Tibial artery (tissue), 4 donors: ENCODE measurements at regions not wholly inside any gene's neighbourhood (a gene's known extent, or its start where the extent isn't known, plus 50 kb on each side); places are given as distances from the start of the nearest gene placed in this dataset.

Experiments used
- DNase-seq, 2 donors: peaks; one replicate each; pipeline ENCODE4 v3.0.0-alpha.2; 2019
- H3K27ac ChIP-seq, 2 donors: fragments of 200-600 bp; sonication (generic) in 1 of 2; 1 replicate in 1 of 2; 2 replicates in 1 of 2; pipeline ENCODE4 v1.5.1; 2018 to 2019; ENCODE audit warnings: mild to moderate bottlenecking in 1 of 2
- H3K27me3 ChIP-seq, 2 donors: fragments of 200-600 bp; sonication (generic) in 1 of 2; one replicate each; pipeline versions ENCODE4 v1.5.1 to v1.6.0; 2016 to 2019
- H3K36me3 ChIP-seq, 3 donors: fragments of 200-600 bp; sonication (generic) in 2 of 3; one replicate each; pipeline ENCODE4 v1.5.1; 2016 to 2019; ENCODE audit warnings: mild to moderate bottlenecking in 2 of 3
- H3K4me1 ChIP-seq, 4 donors: fragments of 200-600 bp; sonication (generic) in 2 of 4; 1 replicate in 3 of 4; 2 replicates in 1 of 4; pipeline ENCODE4 v1.5.1; 2016 to 2019
- H3K4me3 ChIP-seq, 2 donors: fragments of 200-600 bp; sonication (generic) in 1 of 2; 1 replicate in 1 of 2; 2 replicates in 1 of 2; pipeline ENCODE4 v1.5.1; 2018 to 2019; ENCODE audit warnings: mild to moderate bottlenecking in 2 of 2
- H3K9me3 ChIP-seq, 3 donors: fragments of 200-600 bp; sonication (generic) in 1 of 3; one replicate each; pipeline ENCODE4 v1.5.1; 2016 to 2019
- intact Hi-C: fragments of 100-400 bp; cut with DNase I; formaldehyde crosslinking; loops from one replicate; pipeline ENCODE4 v1.15.0; 2023; ENCODE audit warnings: low total_unique reads
- TF ChIP-seq, protein P1 (sequence below), 2 experiments: fragments of 200-600 bp in 1 of 2; fragments of 450-650 bp in 1 of 2; IDR thresholded peaks; one replicate each; pipeline ENCODE4 v1.5.1; 2017 to 2019; ENCODE audit warnings: antibody characterized with exemption in 2 of 2, mild to moderate bottlenecking in 1 of 2, moderate library complexity in 1 of 2

- Histone ChIP-seq H3K4me3 (no peak overlapping the region), H3K36me3 (no peaks in the 10 kb centered on the region), H3K4me1 (no peaks in the 10 kb centered on the region), H3K27ac (no peak overlapping the region), H3K9me3 (peaks cover 0 to 8% (median 0%) of the 10 kb centered on the region in 3 donors), H3K27me3 (no peaks in the 10 kb centered on the region)
- DNase-seq, result no peak
- TF ChIP-seq, protein P1, sequence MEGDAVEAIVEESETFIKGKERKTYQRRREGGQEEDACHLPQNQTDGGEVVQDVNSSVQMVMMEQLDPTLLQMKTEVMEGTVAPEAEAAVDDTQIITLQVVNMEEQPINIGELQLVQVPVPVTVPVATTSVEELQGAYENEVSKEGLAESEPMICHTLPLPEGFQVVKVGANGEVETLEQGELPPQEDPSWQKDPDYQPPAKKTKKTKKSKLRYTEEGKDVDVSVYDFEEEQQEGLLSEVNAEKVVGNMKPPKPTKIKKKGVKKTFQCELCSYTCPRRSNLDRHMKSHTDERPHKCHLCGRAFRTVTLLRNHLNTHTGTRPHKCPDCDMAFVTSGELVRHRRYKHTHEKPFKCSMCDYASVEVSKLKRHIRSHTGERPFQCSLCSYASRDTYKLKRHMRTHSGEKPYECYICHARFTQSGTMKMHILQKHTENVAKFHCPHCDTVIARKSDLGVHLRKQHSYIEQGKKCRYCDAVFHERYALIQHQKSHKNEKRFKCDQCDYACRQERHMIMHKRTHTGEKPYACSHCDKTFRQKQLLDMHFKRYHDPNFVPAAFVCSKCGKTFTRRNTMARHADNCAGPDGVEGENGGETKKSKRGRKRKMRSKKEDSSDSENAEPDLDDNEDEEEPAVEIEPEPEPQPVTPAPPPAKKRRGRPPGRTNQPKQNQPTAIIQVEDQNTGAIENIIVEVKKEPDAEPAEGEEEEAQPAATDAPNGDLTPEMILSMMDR (IDR thresholded peaks at IDR 0.05), result no peak
- intact Hi-C loops, result no loop called here
Measured at GRCh38 chr18:27704736-27705361, 472.1 kb downstream of the CDH2 start.

- Histone ChIP-seq H3K9me3 (no peaks in the 10 kb centered on the region), H3K36me3 (no peaks in the 10 kb centered on the region), H3K27me3 (no peaks in the 10 kb centered on the region), H3K4me1 (no peaks in the 10 kb centered on the region), H3K4me3 (no peak overlapping the region), H3K27ac (no peak overlapping the region)
- no peak for DNase-seq
- intact Hi-C loops, result no loop called here
- TF ChIP-seq, protein P1 (IDR thresholded peaks at IDR 0.05), result no peak
Measured at GRCh38 chr18:27699137-27699536, 477.8 kb downstream of the CDH2 start.

GRCh38 chr18:27696148-27696547 lies 480.8 kb downstream of the CDH2 start:
- Histone ChIP-seq H3K36me3 (no peaks in the 10 kb centered on the region), H3K4me1 (no peaks in the 10 kb centered on the region), H3K9me3 (no peaks in the 10 kb centered on the region), H3K27ac (no peak overlapping the region), H3K27me3 (no peaks in the 10 kb centered on the region), H3K4me3 (no peak overlapping the region)
- intact Hi-C loops, result no loop called here
- DNase-seq, result no peak
- TF ChIP-seq, protein P1 (IDR thresholded peaks at IDR 0.05), result no peak

GRCh38 chr18:27695503-27695902 lies 481.4 kb downstream of the CDH2 start:
- intact Hi-C loops, result no loop called here

GRCh38 chr18:27695052-27695451 lies 481.9 kb downstream of the CDH2 start:
- no peaks in the 10 kb centered on the region for H3K9me3 ChIP-seq
- no peaks in the 10 kb centered on the region for H3K36me3 ChIP-seq
- intact Hi-C loops, result no loop called here
- no peak overlapping the region for H3K27ac ChIP-seq
- H3K27me3 ChIP-seq, result no peaks in the 10 kb centered on the region
- H3K4me3 ChIP-seq, result no peak overlapping the region
- TF ChIP-seq, protein P1 (IDR thresholded peaks at IDR 0.05), result no peak
- H3K4me1 ChIP-seq, result no peaks in the 10 kb centered on the region
- no peak for DNase-seq

More at GRCh38 chr18:27695503-27695902, 481.4 kb downstream of the CDH2 start:
- TF ChIP-seq, protein P1 (IDR thresholded peaks at IDR 0.05), result no peak
- H3K27me3 ChIP-seq, result no peaks in the 10 kb centered on the region
- no peak for DNase-seq
- H3K4me1 ChIP-seq, result no peaks in the 10 kb centered on the region
- H3K9me3 ChIP-seq, result no peaks in the 10 kb centered on the region
- no peaks in the 10 kb centered on the region for H3K36me3 ChIP-seq
- no peak overlapping the region for H3K27ac ChIP-seq
- no peak overlapping the region for H3K4me3 ChIP-seq

DNA sequence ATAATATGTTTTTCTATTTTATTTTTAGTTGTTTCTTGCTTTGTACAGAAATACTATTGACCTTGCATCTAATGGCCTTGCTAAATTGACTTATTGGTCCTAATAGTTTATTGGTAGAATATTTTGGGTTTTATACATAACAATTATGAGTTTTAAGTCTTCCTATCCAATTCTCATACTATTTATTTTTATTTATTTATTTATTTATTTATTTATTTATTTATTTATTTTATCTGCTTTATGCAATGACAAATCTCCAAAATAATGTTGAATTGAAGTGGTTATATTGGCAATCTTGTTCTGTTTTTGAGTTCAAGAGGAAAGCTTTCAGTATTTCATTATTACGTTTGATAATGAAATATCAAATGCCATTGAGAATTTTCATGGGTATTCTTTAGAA lies 488.3 kb downstream of the CDH2 start:
- TF ChIP-seq, protein P1 (IDR thresholded peaks at IDR 0.05), result no peak
- Histone ChIP-seq H3K9me3 (peaks cover 0 to 13% (median 0%) of the 10 kb centered on the region in 3 donors), H3K27ac (no peak overlapping the region), H3K4me3 (no peak overlapping the region), H3K4me1 (no peaks in the 10 kb centered on the region), H3K36me3 (no peaks in the 10 kb centered on the region), H3K27me3 (no peaks in the 10 kb centered on the region)
- intact Hi-C loops, result no loop called here
- DNase-seq, result no peak
